ENCODE measurements at regions not wholly inside any gene's neighbourhood (a gene's known extent, or its start where the extent isn't known, plus 50 kb on each side); places are given as distances from the start of the nearest gene placed in this dataset.

GRCh38 chr10:113475381-113475807 is 77.5 kb upstream of the HABP2 start:
- Mint-ChIP-seq H3K4me1 (ENCODE audit: insufficient read depth, unreplicated experiment) (no peaks in the 10 kb centered on the region), H3K36me3 (ENCODE audit: insufficient read depth, unreplicated experiment) (no peaks in the 10 kb centered on the region), H3K4me3 (ENCODE audit: unreplicated experiment) (no peak overlapping the region), H3K9me3 (ENCODE audit: unreplicated experiment) (peaks cover 9% of the 10 kb centered on the region), H3K27me3 (ENCODE audit: insufficient read depth, unreplicated experiment) (peaks cover 41% of the 10 kb centered on the region), H3K27ac (ENCODE audit: low read depth, unreplicated experiment) (no peak overlapping the region)
- POLR2A ChIA-PET, result no interaction called here
- no peak for DNase-seq (ENCODE audit: unreplicated experiment)
- TF ChIP-seq, protein P1, sequence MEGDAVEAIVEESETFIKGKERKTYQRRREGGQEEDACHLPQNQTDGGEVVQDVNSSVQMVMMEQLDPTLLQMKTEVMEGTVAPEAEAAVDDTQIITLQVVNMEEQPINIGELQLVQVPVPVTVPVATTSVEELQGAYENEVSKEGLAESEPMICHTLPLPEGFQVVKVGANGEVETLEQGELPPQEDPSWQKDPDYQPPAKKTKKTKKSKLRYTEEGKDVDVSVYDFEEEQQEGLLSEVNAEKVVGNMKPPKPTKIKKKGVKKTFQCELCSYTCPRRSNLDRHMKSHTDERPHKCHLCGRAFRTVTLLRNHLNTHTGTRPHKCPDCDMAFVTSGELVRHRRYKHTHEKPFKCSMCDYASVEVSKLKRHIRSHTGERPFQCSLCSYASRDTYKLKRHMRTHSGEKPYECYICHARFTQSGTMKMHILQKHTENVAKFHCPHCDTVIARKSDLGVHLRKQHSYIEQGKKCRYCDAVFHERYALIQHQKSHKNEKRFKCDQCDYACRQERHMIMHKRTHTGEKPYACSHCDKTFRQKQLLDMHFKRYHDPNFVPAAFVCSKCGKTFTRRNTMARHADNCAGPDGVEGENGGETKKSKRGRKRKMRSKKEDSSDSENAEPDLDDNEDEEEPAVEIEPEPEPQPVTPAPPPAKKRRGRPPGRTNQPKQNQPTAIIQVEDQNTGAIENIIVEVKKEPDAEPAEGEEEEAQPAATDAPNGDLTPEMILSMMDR (IDR thresholded peaks at IDR 0.05; ENCODE audit: unreplicated experiment), result no peak
- intact Hi-C loops (cut with micrococcal nuclease), result no loop called here
- no TSS peak for BruUV-seq (replicated peaks)
- CTCF ChIA-PET, result no interaction called here

DNA sequence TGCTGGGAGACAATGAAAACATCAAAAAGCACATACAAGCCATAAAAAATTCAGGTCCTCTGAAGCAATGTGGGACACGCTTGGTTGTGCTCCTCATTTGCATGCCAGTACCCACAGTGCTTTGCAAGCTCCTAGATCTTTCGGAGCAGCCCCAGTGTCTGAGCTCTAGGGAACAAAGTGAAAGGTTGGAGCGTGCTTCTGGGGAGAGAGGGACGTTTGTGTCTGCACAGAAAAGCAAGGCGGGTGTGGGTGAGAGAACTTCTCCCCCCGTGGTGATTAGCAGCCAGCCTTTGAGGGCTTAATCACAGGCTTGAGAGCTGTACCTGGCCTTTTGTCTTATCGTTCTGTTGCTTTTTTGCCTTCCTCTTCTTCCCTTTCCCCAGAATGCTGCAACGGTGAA is 76.7 kb upstream of the HABP2 start:
- no peak overlapping the region for H3K27ac Mint-ChIP-seq (ENCODE audit: low read depth, unreplicated experiment)
- TF ChIP-seq, protein P1 (IDR thresholded peaks at IDR 0.05; ENCODE audit: unreplicated experiment), result no peak
- H3K36me3 Mint-ChIP-seq (ENCODE audit: insufficient read depth, unreplicated experiment), result no peaks in the 10 kb centered on the region
- peaks cover 33% of the 10 kb centered on the region for H3K27me3 Mint-ChIP-seq (ENCODE audit: insufficient read depth, unreplicated experiment)
- POLR2A ChIA-PET, result interaction anchor here (0.6 kb wide), 1 partner anchor 23 kb away, joined by 3 read pairs; no protein-coding TSS in a partner anchor
- CTCF ChIA-PET, result interaction anchor here (0.6 to 0.7 kb wide), 2 partner anchors 260 to 923 kb away, joined by 3 read pairs; no protein-coding TSS in a partner anchor
- DNase-seq (ENCODE audit: unreplicated experiment), result no peak
- H3K9me3 Mint-ChIP-seq (ENCODE audit: unreplicated experiment), result peaks cover 11% of the 10 kb centered on the region
- H3K4me3 Mint-ChIP-seq (ENCODE audit: unreplicated experiment), result no peak overlapping the region
- no peaks in the 10 kb centered on the region for H3K4me1 Mint-ChIP-seq (ENCODE audit: insufficient read depth, unreplicated experiment)
- BruUV-seq (replicated peaks), result no TSS peak
- intact Hi-C loops (cut with micrococcal nuclease), result no loop called here

DNA sequence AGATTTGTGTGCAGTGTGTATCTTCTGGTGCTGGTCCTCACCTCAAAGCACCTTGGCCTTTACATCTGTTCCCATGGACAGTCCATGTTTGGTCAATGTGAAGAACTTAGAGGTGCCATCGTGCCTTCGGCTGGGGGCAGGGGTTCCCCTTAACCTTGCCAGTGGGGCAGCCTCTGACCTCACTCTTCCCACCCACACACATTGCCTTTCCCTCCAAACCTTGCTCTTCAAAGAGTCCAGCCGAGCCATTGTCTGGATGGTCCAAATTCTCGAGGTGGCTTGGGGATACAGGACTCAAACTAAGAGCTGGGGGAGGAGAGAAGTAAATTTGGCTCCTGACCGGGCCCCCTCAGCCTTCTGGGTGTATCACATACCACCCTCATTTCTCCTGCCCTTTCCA is 76.2 kb upstream of the HABP2 start:
- intact Hi-C loops (cut with micrococcal nuclease), result no loop called here
- H3K27ac Mint-ChIP-seq (ENCODE audit: low read depth, unreplicated experiment), result no peak overlapping the region
- TF ChIP-seq, protein P1 (IDR thresholded peaks at IDR 0.05; ENCODE audit: unreplicated experiment), result no peak
- DNase-seq (ENCODE audit: unreplicated experiment), result no peak
- ChIA-PET CTCF (no interaction called here), POLR2A (no interaction called here)
- peaks cover 11% of the 10 kb centered on the region for H3K9me3 Mint-ChIP-seq (ENCODE audit: unreplicated experiment)
- no peaks in the 10 kb centered on the region for H3K4me1 Mint-ChIP-seq (ENCODE audit: insufficient read depth, unreplicated experiment)
- no peak overlapping the region for H3K4me3 Mint-ChIP-seq (ENCODE audit: unreplicated experiment)
- peaks cover 28% of the 10 kb centered on the region for H3K27me3 Mint-ChIP-seq (ENCODE audit: insufficient read depth, unreplicated experiment)
- no TSS peak for BruUV-seq (replicated peaks)
- H3K36me3 Mint-ChIP-seq (ENCODE audit: insufficient read depth, unreplicated experiment), result no peaks in the 10 kb centered on the region

- ChIA-PET CTCF (no interaction called here), POLR2A (no interaction called here)
- Mint-ChIP-seq H3K27me3 (ENCODE audit: insufficient read depth, unreplicated experiment) (peaks cover 22% of the 10 kb centered on the region), H3K36me3 (ENCODE audit: insufficient read depth, unreplicated experiment) (no peaks in the 10 kb centered on the region), H3K4me3 (ENCODE audit: unreplicated experiment) (no peak overlapping the region), H3K9me3 (ENCODE audit: unreplicated experiment) (peaks cover 11% of the 10 kb centered on the region), H3K27ac (ENCODE audit: low read depth, unreplicated experiment) (no peak overlapping the region), H3K4me1 (ENCODE audit: insufficient read depth, unreplicated experiment) (no peaks in the 10 kb centered on the region)
- DNase-seq (ENCODE audit: unreplicated experiment), result no peak
- TF ChIP-seq, protein P1 (IDR thresholded peaks at IDR 0.05; ENCODE audit: unreplicated experiment), result no peak
- no TSS peak for BruUV-seq (replicated peaks)
- intact Hi-C loops (cut with micrococcal nuclease), result no loop called here
Observed at GRCh38 chr10:113477451-113477850, 75.4 kb upstream of the HABP2 start.
